Stimulated activated naive CD4-positive, alpha-beta T cell (primary cell): ENCODE measurements at regions not wholly inside any gene's neighbourhood (a gene's known extent, or its start where the extent isn't known, plus 50 kb on each side); places are given as distances from the start of the nearest gene placed in this dataset.
"Not testable (repeated sequence)": the region's sequence is repeated elsewhere in the genome, so short reads cannot be mapped to it uniquely, and the experiment has no call there.

ENCODE experiments used
- DNase-seq, 6 experiments: peaks; one replicate each; lab custom pipeline; 2025; lab: John Stamatoyannopoulos, UW

GRCh38 chr5:21482983-21483650 lies 1370.0 kb downstream of the CDH12 start:
- DNase-seq: not testable (repeated sequence)

- DNase-seq: not testable (repeated sequence)
Observed at GRCh38 chr5:21482522-21482921, 1370.6 kb downstream of the CDH12 start.

- not testable (repeated sequence) for DNase-seq
Observed at GRCh38 chr5:21481320-21482270, 1371.5 kb downstream of the CDH12 start.

DNA sequence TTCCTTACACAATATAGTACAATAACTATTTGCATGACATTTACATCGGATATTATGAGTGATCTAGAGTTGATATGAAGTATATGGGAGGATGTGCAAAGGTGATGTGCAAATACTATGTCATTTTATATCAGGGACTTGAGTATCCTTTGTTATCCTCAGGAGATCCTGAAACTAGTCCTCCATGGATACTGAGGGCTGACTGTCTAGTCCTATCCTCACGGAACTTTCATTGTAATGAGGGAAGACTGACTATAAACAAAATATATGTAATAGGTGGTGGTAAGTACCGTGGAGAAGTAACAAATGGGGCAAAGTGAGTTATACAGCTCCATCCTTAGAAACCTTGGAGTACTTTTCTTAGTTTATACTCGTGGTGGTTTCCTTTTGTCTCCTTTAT lies 1373.1 kb downstream of the CDH12 start:
- not testable (repeated sequence) for DNase-seq

DNA sequence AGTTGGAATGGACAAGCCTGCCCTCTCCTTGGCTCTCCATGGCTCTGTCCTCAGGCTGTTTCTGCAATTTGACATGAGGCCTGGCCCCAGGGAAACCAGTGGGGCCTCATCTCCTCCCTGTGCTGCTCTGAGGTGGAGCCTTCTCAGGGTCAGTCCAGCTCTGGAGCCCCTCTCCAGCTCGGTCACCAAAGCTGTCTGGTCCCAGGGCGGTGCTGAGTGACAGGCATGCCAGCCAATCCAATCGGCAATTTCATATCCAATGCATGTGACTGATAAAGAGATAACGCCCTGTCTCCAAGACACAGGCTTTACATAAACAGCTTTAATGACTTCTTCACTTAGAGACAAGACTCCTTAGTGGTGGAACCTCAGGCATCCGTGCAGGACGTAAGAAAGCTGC lies 1379.2 kb downstream of the CDH12 start:
- DNase-seq: not testable (repeated sequence)

- not testable (repeated sequence) for DNase-seq
Observed at GRCh38 chr5:21473436-21473835, 1379.7 kb downstream of the CDH12 start.

DNA sequence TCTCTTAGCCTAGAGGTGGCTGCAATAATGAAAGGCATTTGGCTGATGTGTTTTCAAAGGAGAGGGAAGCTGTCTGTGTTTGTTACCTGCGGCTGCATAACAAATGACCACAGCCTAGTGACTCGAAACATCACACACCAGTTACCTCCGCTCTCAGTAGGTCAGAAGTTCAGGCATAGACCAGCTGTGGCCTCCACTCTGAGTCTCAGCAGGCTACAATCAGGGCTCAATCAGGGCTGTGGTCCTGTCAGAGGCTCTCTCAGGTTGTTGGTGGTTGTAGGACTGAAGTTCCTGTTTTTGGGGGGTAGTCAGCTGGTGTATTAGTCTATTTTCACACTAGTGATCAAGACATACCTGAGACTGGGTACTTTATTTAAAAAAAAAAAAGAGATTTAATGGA lies 1381.5 kb downstream of the CDH12 start:
- not testable (repeated sequence) for DNase-seq

GRCh38 chr5:21469523-21470101 lies 1383.5 kb downstream of the CDH12 start:
- not testable (repeated sequence) for DNase-seq

GRCh38 chr5:21467544-21467943 lies 1385.6 kb downstream of the CDH12 start:
- DNase-seq: not testable (repeated sequence)

DNA sequence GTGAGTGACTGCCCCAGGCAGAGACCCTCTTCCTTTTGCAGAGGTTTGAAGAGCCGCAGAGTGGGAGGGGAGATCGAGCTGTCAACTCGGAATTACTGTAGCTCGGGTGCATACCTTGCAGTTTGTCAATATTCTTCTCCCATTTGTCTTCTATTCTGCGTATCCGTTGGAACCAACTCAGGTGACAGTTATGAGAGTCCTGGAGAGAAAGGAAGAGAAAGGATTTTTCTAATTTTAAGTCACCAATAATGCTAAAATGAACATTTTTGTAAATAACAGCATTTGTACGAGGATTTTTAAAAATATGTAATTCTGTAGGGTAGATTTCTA lies 1393.4 kb downstream of the CDH12 start:
- DNase-seq: not testable (repeated sequence)

GRCh38 chr5:21452449-21452848 lies 1400.7 kb downstream of the CDH12 start:
- no peak for DNase-seq

GRCh38 chr5:21432646-21433045 lies 1420.5 kb downstream of the CDH12 start:
- no peak for DNase-seq

DNA sequence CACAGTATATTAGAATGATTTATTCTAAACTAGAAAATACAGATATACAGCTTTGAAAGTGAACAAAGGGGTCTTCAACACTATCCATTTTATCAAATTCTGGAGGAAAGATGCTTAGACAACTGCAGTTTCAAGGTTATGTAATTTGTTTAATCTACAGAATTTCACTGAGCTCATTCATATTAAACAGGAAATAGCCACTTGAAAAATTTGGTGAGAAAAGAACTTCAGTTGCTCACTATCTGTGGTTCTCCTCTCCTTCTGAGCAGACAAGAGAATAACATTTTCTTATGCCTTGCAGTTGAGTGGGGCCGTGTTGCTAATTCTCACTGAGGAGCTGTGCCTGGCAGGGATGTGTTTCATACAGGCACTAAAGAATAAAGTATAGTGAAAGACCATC lies 1428.2 kb downstream of the CDH12 start:
- DNase-seq: no peak

DNA sequence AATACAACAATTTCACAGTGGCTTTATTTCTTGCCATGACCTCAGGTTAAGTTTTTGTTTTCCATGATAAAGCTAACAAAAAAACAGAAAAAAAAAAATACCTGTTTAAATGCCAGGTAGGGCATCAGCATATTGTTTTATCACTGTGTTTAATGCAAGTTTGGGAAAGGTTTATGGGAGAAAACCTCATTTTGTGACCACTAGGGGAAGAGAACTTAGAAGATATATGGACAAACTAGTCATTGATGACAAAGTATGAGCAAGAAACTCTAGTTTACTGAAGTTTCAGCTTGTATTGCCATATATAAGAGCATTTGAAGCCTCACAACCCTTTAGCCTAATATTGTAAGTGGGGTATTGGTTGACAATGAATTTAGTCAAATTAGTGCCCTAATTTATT lies 1431.4 kb upstream of the CDH18 start:
- no peak for DNase-seq

GRCh38 chr5:21402089-21402488 lies 1414.1 kb upstream of the CDH18 start:
- not testable (repeated sequence) for DNase-seq

DNA sequence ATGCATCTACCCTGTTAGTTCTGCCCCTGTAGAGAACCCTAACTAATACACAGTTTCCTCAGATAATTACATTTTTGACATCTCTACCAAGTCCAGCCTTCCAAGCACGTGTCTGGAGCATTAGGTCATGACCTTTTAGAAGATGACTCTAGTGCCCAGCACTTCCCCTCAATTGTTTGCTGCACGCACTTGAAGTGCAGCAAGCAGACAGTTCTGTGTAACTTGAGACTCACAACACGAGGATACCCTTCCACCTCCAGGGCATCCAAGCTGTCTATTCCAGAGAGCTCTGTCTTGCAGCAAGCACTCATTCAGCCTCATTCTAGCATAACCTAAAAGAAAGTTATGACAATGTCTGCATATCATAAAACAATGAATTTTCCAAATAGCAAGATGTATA lies 1410.5 kb upstream of the CDH18 start:
- no peak for DNase-seq

DNA sequence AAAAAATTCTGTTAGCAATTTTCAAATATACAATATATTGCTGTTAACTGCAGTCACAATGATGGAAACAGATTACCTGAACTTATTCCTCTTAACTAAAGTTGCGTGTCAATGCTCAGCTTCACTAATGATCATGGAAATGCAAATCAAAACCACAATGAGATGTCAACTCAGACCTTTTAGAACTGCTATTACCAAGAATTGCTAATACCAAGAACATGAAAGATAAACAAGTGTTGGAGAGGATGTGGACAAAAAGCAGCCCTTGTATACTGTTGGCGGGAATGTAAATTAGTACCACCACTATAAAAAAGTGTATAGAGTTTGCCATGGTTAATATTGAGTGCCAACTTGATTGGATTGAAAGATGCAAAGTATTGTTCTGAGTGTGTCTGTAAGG lies 1409.7 kb upstream of the CDH18 start:
- DNase-seq: no peak

GRCh38 chr5:21391506-21391905 lies 1403.5 kb upstream of the CDH18 start:
- DNase-seq: no peak

GRCh38 chr5:21360754-21361153 lies 1372.8 kb upstream of the CDH18 start:
- DNase-seq: not testable (repeated sequence)

DNA sequence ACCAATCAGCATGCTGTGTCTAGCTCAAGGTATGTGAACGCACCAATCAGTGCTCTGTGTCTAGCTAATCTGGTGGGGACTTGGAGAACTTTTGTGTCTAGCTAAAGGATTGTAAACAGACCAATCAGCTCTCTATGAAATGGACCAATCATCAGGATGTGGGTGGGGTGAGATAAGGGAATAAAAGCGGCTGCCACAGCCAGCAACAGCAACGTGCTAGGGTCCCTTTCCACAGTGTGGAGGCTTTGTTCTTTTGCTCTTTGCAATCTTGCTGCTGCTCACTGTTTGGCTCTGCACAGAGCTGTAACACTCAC lies 1353.9 kb upstream of the CDH18 start:
- DNase-seq: peak in 1 of 6 experiments; percentile 11

GRCh38 chr5:21341203-21341947 lies 1353.4 kb upstream of the CDH18 start:
- DNase-seq: not testable (repeated sequence)

- DNase-seq: not testable (repeated sequence)
Observed at GRCh38 chr5:21340233-21340632, 1352.2 kb upstream of the CDH18 start.
